Tibial nerve (tissue), 4 donors: ENCODE measurements at regions not wholly inside any gene's neighbourhood (a gene's known extent, or its start where the extent isn't known, plus 50 kb on each side); places are given as distances from the start of the nearest gene placed in this dataset.
"Not testable (repeated sequence)": the region's sequence is repeated elsewhere in the genome, so short reads cannot be mapped to it uniquely, and the experiment has no call there.

ENCODE experiments used
- DNase-seq, 2 donors: peaks; one replicate each; pipeline ENCODE4 v3.0.0-alpha.2; 2019; ENCODE audit warnings: low spot score in 2 of 2
- H3K27ac ChIP-seq, 4 donors: fragments of 200-600 bp; sonication (generic) in 3 of 4; one replicate each; pipeline ENCODE4 v1.5.1; 2017 to 2019; ENCODE audit warnings: mild to moderate bottlenecking in 1 of 4
- H3K27me3 ChIP-seq, 2 donors: fragments of 200-600 bp; sonication (generic) in 1 of 2; one replicate each; pipeline versions ENCODE4 v1.5.1 to v1.6.0; 2017 to 2019
- H3K36me3 ChIP-seq, 3 donors: fragments of 200-600 bp; sonication (generic); one replicate each; pipeline ENCODE4 v1.5.1; 2018 to 2019
- H3K4me1 ChIP-seq, 4 donors: fragments of 200-600 bp; sonication (generic) in 3 of 4; one replicate each; pipeline ENCODE4 v1.5.1; 2017 to 2019
- H3K4me3 ChIP-seq, 4 donors: fragments of 200-600 bp; sonication (generic) in 3 of 4; one replicate each; pipeline ENCODE4 v1.5.1; 2017 to 2019; ENCODE audit warnings: mild to moderate bottlenecking in 1 of 4, moderate library complexity in 1 of 4
- H3K9me3 ChIP-seq, 4 donors: fragments of 200-600 bp; sonication (generic) in 3 of 4; one replicate each; pipeline ENCODE4 v1.5.1; 2017 to 2019
- EP300 ChIP-seq, 2 donors: sonication (generic); formaldehyde crosslinking; IDR thresholded peaks; one replicate each; pipeline ENCODE4 v1.6.1; 2017; ENCODE audit warnings: antibody characterized with exemption in 2 of 2, mild to moderate bottlenecking in 1 of 2
- POLR2A ChIP-seq, 2 donors: fragments of 450-650 bp; IDR thresholded peaks; one replicate each; pipeline ENCODE4 v1.6.1; 2017; ENCODE audit warnings: antibody characterized with exemption in 2 of 2, mild to moderate bottlenecking in 2 of 2, moderate library complexity in 2 of 2
- WGBS, 2 donors: methylation state at CpG; one replicate each; pipeline ENCODE4 v1.1.5; 2018; 5-methylcytosine and 5-hydroxymethylcytosine counted together
- TF ChIP-seq, protein P1 (sequence below), 5 experiments: fragments of 200-600 bp in 3 of 5; fragments of 450-650 bp in 2 of 5; sonication (generic) in 3 of 5; IDR thresholded peaks; one replicate each; pipeline ENCODE4 v1.5.1; 2016 to 2019; ENCODE audit warnings: antibody characterized with exemption in 5 of 5, mild to moderate bottlenecking in 3 of 5, moderate library complexity in 2 of 5

DNA sequence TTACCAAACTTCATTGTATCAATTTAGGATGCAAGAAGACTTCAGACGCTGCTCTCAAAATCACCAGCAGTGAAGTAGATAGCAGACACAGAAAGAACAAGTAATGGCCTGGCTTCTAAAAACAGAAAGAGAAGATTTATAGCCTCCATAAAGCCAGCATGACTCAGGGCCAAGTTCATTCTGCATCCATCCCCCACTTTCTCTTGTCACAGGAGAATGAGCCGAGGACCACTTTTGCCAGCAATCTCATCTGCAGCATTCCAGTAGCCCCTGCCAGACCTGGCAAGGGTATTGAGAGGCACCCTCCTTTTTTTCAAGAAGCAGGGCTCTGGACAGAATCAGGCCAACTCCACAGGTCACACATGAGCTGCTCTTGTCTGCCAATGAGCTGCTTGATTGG is 355.4 kb upstream of the SOX9 start:
- TF ChIP-seq, protein P1, sequence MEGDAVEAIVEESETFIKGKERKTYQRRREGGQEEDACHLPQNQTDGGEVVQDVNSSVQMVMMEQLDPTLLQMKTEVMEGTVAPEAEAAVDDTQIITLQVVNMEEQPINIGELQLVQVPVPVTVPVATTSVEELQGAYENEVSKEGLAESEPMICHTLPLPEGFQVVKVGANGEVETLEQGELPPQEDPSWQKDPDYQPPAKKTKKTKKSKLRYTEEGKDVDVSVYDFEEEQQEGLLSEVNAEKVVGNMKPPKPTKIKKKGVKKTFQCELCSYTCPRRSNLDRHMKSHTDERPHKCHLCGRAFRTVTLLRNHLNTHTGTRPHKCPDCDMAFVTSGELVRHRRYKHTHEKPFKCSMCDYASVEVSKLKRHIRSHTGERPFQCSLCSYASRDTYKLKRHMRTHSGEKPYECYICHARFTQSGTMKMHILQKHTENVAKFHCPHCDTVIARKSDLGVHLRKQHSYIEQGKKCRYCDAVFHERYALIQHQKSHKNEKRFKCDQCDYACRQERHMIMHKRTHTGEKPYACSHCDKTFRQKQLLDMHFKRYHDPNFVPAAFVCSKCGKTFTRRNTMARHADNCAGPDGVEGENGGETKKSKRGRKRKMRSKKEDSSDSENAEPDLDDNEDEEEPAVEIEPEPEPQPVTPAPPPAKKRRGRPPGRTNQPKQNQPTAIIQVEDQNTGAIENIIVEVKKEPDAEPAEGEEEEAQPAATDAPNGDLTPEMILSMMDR (IDR thresholded peaks at IDR 0.05), result no peak
- TF ChIP-seq POLR2A (IDR thresholded peaks at IDR 0.05), result no peak
- TF ChIP-seq EP300 (IDR thresholded peaks at IDR 0.05), result no peak
- H3K9me3 ChIP-seq, result no peaks in the 10 kb centered on the region
- no peak for DNase-seq
- no peaks in the 10 kb centered on the region for H3K27me3 ChIP-seq
- no peaks in the 10 kb centered on the region for H3K36me3 ChIP-seq
- H3K27ac ChIP-seq, result no peak overlapping the region
- WGBS, 2 donors, result 55 to 75% methylated on average over 2 of the region's 2 CpGs
- H3K4me1 ChIP-seq, result no peaks in the 10 kb centered on the region
- H3K4me3 ChIP-seq, result no peak overlapping the region

DNA sequence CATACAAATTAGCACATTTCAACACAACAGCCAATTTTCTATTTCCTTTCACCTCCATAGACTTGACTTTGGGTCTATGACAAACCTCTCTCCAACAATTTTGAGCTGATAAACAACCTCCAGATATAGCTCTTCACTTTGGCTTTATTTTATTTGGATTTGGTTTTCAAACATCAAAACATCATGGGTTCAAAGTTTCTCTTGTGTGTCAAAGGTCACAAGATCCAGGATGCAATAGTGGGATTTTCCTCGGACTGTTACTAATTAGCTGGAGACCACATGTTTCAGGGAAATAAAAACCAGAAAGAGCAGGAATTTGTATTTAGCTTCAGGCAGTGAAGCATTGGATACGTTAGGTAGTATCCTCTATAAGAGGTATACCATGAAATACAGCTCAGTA is 351.0 kb upstream of the SOX9 start:
- Histone ChIP-seq H3K36me3 (no peaks in the 10 kb centered on the region), H3K4me1 (no peaks in the 10 kb centered on the region), H3K4me3 (no peak overlapping the region), H3K9me3 (no peaks in the 10 kb centered on the region), H3K27me3 (no peaks in the 10 kb centered on the region), H3K27ac (no peak overlapping the region)
- no peak for DNase-seq
- WGBS, 2 donors, result 30 to 35% methylated on average over 2 of the region's 2 CpGs
- TF ChIP-seq, protein P1 (IDR thresholded peaks at IDR 0.05), result no peak
- TF ChIP-seq POLR2A (IDR thresholded peaks at IDR 0.05) (no peak), EP300 (IDR thresholded peaks at IDR 0.05) (no peak)

DNA sequence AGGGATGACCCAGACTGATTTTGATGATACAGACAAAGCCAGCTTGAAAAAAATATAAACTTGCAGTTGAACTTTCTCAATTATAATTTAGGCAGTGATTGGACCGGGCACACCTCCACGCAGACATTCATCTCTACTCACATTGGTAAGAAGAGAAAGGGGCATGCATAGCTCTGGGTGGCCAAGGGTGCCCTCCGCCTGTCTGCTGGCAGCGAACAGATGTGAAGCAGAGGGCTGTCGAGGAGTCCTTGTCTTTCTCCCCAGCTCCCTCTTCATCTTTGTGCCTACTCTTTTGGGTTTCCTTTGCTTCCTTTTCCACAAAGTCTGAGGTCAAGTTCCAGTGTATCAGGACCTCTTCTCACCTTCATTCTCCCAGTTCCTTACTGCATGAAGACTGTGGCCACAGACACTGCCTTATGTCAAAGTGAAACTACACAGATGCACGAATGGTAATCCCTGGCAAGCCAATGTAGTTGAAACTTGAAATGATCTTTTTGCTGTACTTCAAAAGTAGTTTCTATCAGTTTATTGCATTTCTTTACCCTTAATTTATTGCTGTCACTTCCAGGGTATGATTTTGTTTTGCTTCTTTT is 343.7 kb upstream of the SOX9 start:
- Histone ChIP-seq H3K27ac (no peak overlapping the region), H3K27me3 (no peaks in the 10 kb centered on the region), H3K9me3 (no peaks in the 10 kb centered on the region), H3K4me3 (no peak overlapping the region), H3K4me1 (no peaks in the 10 kb centered on the region), H3K36me3 (no peaks in the 10 kb centered on the region)
- 87 to 92% methylated on average over 6 of the region's 6 CpGs for WGBS, 2 donors
- no peak for DNase-seq
- no peak for TF ChIP-seq POLR2A (IDR thresholded peaks at IDR 0.05)
- TF ChIP-seq, protein P1 (IDR thresholded peaks at IDR 0.05), result no peak

DNA sequence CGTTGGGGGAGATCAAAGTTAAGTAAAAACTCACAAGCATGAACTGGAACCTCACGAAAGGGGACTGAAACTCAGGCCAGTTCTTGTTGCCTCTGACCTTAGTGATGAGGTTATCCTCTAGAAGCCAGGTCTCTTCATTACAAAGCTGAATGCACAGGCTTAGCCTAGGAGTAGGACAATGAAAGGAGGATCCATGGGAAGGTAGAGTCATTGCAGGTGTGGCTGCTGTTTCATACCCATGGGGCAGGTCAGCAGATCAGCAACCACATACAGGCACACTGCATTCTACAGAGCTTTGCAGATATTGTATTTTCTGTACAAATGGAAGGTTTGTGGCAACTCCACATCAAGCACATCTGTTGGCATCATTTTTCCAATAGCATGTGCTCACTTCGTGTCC is 341.3 kb upstream of the SOX9 start:
- DNase-seq, result no peak
- no peaks in the 10 kb centered on the region for H3K36me3 ChIP-seq
- H3K4me1 ChIP-seq, result no peaks in the 10 kb centered on the region
- H3K27me3 ChIP-seq, result no peaks in the 10 kb centered on the region
- no peak overlapping the region for H3K4me3 ChIP-seq
- TF ChIP-seq, protein P1 (IDR thresholded peaks at IDR 0.05), result no peak
- TF ChIP-seq POLR2A (IDR thresholded peaks at IDR 0.05) (no peak), EP300 (IDR thresholded peaks at IDR 0.05) (no peak)
- no peak overlapping the region for H3K27ac ChIP-seq
- 85 to 87% methylated on average over 3 of the region's 3 CpGs for WGBS, 2 donors
- H3K9me3 ChIP-seq, result no peaks in the 10 kb centered on the region

DNA sequence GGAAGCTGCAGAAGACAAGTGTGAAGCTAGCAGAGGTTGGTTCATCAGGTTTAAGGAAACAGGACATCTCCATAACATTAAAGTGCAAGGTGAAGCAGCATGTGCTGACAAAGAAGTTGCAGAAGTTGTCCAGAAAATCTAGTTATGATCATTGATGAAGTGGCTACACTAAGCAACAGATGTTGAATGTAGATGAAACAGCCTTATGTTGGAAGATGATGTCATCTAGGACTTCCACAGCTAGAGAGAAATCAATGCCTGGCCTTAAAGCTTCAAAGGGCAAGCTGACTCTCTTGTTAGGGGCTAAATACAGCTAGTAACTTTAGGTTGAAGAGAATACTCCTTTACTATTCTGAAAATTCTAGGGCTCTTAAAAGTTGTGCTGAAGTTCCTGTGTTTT is 340.2 kb upstream of the SOX9 start:
- Histone ChIP-seq H3K4me1 (no peaks in the 10 kb centered on the region), H3K27me3 (no peaks in the 10 kb centered on the region), H3K36me3 (no peaks in the 10 kb centered on the region), H3K9me3 (no peaks in the 10 kb centered on the region), H3K27ac (no peak overlapping the region), H3K4me3 (no peak overlapping the region)
- DNase-seq, result no peak
- TF ChIP-seq, protein P1 (IDR thresholded peaks at IDR 0.05), result no peak
- TF ChIP-seq EP300 (IDR thresholded peaks at IDR 0.05) (no peak), POLR2A (IDR thresholded peaks at IDR 0.05) (no peak)

DNA sequence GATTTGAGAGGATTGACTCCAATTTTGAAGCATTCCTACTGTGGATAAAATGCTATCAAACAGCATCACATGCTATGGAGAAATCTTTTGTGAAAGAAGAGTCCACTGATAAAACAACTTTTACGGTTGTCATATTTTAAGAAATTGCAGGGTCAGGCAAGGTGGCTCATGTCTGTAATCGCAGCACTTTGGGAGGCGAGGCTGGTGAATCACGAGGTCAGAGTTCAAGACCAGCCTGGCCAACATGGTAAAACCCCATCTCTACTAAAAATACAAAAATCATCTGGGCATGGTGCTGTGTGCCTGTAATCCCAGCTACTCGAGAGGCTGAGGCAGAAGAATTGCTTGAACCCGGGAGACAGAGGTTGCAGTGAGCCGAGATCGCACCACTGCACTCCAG is 338.8 kb upstream of the SOX9 start:
- not testable (repeated sequence) for DNase-seq, H3K36me3 ChIP-seq, H3K27me3 ChIP-seq, H3K27ac ChIP-seq, H3K4me3 ChIP-seq, H3K9me3 ChIP-seq, H3K4me1 ChIP-seq
- WGBS, 2 donors, result 89 to 90% methylated on average over 8 of the region's 8 CpGs
